NCI-H146 treated with DMSO at 0.1 percent for 48 hours (cell line): ENCODE measurements at regions not wholly inside any gene's neighbourhood (a gene's known extent, or its start where the extent isn't known, plus 50 kb on each side); places are given as distances from the start of the nearest gene placed in this dataset.

Experiments used
- DNase-seq: peaks from one replicate; lab custom pipeline; 2025; ENCODE audit not compliant: unreplicated experiment; lab: John Stamatoyannopoulos, UW

GRCh38 chr3:56902468-56903160, 100.9 kb upstream of the ARHGEF3 start:
- DNase-seq = no peak

GRCh38 chr3:56900801-56901200, 99.1 kb upstream of the ARHGEF3 start:
- DNase-seq = no peak

DNA sequence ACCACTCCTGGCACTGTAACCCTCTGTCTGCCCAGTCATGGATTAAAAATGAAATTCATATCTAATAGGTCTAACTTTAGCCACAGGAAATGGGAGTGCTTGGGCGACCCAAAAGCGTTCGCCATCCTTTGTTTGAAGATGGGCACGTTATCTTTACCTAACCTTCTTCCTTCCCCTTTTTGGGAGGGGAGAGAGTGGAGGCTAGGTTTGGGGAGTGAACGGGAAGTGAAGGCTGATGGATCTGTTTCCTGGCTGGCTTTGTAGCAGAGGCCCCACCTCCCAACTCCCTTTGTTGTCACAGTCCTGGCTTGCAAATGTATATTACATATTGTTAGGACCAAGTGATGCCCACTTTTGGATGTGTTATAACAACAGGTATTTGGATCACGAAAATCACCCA, 98.1 kb upstream of the ARHGEF3 start:
- no peak for DNase-seq

DNA sequence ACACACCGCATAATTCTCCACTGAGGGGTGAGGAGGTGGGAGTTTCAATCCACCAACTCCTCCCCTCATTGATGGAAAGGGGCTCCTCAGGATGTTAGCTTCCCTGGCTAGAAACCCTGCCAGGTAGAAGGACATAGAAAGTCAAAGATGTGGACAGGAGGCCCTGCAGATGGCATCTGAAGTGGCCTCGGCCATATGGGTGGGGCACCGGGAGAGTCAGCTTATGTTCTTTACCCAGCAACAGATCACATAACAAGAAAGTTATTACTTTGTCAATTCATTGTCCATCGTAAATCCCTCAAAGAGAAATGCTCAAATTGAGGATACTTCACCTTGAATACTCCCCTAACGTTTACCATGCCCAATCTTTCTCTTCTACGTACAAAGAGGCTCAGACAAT, 97.3 kb upstream of the ARHGEF3 start:
- no peak for DNase-seq

- no peak for DNase-seq
Observed at GRCh38 chr3:56896357-56896756, 94.6 kb upstream of the ARHGEF3 start.

- no peak for DNase-seq
Observed at GRCh38 chr3:56894881-56895431, 93.2 kb upstream of the ARHGEF3 start.

DNA sequence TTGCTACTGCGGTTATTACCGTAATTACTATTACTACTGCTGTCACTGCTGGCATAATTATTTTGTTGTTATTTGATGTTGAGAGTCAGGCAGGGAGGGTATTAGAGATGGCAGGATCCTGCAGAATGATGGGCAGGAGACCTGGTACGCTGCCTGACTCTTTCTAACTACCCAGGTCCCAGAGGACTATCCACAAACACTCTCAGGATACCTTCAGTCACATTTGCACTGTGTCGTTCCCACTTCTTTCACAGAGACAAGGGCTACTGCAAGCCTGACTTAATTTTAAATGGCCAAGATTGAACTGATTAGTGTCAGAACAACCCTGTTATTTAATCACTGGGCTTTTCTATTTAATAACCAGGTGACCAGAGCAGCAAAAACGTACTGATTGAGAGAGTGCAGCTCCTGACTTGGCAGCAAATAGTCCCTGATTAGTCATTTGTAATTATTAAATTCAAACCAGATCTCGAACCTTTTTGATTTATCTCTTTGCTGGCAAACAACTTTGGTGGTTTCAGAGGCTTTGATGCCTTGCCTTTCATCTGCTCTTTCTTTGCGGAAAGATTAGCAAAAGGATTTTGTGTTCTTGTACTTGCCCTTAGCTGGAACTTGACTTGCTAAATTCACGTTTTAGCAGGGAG, 88.8 kb upstream of the ARHGEF3 start:
- DNase-seq = no peak

DNA sequence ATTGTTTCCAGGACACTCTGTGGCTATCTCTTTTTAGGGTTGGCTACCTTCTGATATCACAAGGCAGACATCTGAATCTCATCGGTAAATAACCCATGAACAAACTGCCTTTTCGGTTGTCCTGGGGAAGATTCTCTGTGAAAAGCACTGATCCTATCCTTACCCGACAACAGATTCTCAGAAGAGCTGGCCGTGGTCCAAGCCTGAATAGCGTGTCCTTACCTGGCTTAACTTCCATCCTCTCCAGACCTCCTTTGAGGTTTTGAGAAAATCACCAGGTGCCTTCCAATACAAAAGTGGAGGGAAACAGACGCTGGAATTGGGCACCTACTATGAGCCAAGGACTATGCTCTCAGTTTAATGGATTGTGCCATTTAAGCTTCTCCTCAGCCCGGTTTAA, 87.4 kb upstream of the ARHGEF3 start:
- DNase-seq = no peak

- DNase-seq = no peak
Observed at GRCh38 chr3:56887402-56888025, 85.8 kb upstream of the ARHGEF3 start.

- no peak for DNase-seq
Observed at GRCh38 chr3:56886314-56886713, 84.6 kb upstream of the ARHGEF3 start.

- no peak for DNase-seq
Observed at GRCh38 chr3:56885879-56886278, 84.1 kb upstream of the ARHGEF3 start.

GRCh38 chr3:56885453-56885852, 83.7 kb upstream of the ARHGEF3 start:
- no peak for DNase-seq

DNA sequence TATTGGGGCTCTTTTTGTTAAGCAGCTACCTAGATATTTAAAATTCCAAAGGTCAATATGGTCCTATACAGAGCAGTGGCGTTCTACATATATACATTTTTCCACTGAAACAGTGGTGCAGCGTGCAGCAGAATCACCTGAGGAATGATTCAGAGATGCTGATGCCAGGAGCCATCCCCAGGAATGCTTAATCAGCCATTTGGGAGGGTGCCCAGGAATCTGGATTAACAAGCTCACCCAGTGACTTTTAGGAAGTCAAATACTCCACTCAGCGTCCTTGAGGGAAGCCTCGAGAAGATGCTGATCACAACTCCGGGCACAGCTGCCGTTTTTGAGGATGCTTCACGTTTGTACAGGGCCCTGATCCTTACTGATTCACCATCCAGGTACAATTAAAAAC, 82.6 kb upstream of the ARHGEF3 start:
- DNase-seq = no peak

DNA sequence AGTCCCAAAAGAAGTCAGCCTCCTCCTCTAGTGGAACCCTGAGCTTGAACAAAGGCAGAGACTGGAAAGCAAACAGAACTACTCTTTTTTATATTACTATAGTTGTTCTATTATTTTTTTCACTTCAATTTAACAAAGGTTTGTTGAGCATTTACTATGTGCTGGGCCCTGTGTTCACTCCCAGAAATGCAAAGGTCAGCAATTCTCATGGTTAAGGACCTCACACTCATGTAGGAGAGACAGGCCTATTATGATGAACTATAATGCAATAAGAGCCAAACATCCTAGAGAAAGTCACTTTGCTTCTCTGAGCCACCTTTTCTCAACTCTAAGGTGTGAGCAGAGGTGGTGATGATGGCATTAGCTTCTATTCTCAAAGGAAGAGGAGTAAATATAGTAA, 82.1 kb upstream of the ARHGEF3 start:
- DNase-seq = no peak

DNA sequence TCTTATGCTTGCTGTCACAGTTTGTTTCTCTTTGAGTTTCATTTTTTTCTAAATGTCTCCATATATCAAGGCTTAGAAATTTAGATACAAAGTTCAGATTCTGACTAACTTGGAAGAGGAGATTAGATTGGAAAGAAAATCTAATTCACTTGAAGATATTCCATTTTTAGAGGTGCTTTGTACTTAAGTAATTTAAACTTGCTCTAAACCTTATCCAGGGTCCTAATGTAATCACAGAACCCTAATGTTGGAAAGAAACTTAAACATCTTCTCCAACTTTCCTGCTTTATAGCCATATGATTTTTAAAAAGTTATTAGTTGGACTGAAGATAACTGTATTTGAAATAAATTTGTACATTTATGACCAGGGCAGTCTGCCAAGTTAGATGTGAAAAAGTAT, 81.1 kb upstream of the ARHGEF3 start:
- no peak for DNase-seq

GRCh38 chr3:56881841-56882240, 80.1 kb upstream of the ARHGEF3 start:
- DNase-seq = no peak

GRCh38 chr3:56880720-56881575, 79.2 kb upstream of the ARHGEF3 start:
- no peak for DNase-seq

- DNase-seq = no peak
Observed at GRCh38 chr3:56879436-56880215, 77.9 kb upstream of the ARHGEF3 start.

- no peak for DNase-seq
Observed at GRCh38 chr3:56878074-56878473, 76.3 kb upstream of the ARHGEF3 start.

- no peak for DNase-seq
Observed at GRCh38 chr3:56876916-56877315, 75.2 kb upstream of the ARHGEF3 start.

- no peak for DNase-seq
Observed at GRCh38 chr3:56874269-56874668, 72.5 kb upstream of the ARHGEF3 start.
